ENCODE measurements at regions not wholly inside any gene's neighbourhood (a gene's known extent, or its start where the extent isn't known, plus 50 kb on each side); places are given as distances from the start of the nearest gene placed in this dataset.

GRCh38 chr7:13104128-13104527, 416.7 kb downstream of the ARL4A start:
- TF ChIP-seq POLR2AphosphoS5 (IDR thresholded peaks at IDR 0.05), result peak in 1 of 3 donors; percentile 58
- TF ChIP-seq POLR2A (IDR thresholded peaks at IDR 0.05), result no peak
- H3K4me1 ChIP-seq, result peaks cover 0 to 4% (median 0%) of the 10 kb centered on the region in 4 donors
- no peaks in the 10 kb centered on the region for H3K9me3 ChIP-seq
- peak overlapping the region in 3 of 5 donors; percentile 28 to 52 (median 38) for H3K27ac ChIP-seq
- 15 to 36% (median 35%) methylated on average over 1 of the region's 1 CpG for WGBS, 5 donors
- H3K36me3 ChIP-seq, result no peaks in the 10 kb centered on the region
- intact Hi-C loops (cut with DNase I; ENCODE audit: low total_unique reads), result no loop called here
- H3K4me3 ChIP-seq, result no peak overlapping the region
- peak in 1 of 2 donors; percentile 41 for DNase-seq
- no peaks in the 10 kb centered on the region for H3K27me3 ChIP-seq

- no peak for TF ChIP-seq EP300 (IDR thresholded peaks at IDR 0.05)
- TF ChIP-seq POLR2AphosphoS5 (IDR thresholded peaks at IDR 0.05), result no peak
- no peak for TF ChIP-seq CTCF (IDR thresholded peaks at IDR 0.05)
- TF ChIP-seq POLR2A (IDR thresholded peaks at IDR 0.05), result no peak
- intact Hi-C loops (cut with DNase I; ENCODE audit: low total_unique reads), result no loop called here
- Histone ChIP-seq H3K27me3 (no peaks in the 10 kb centered on the region), H3K9me3 (peaks cover 0 to 5% (median 0%) of the 10 kb centered on the region in 4 donors), H3K27ac (no peak overlapping the region), H3K4me1 (peaks cover 0 to 4% (median 0%) of the 10 kb centered on the region in 4 donors), H3K36me3 (no peaks in the 10 kb centered on the region), H3K4me3 (no peak overlapping the region)
- DNase-seq, result no peak
These were observed 417.8 kb downstream of the ARL4A start for GRCh38 chr7:13105209-13105608.

- intact Hi-C loops (cut with DNase I; ENCODE audit: low total_unique reads), result no loop called here
- peaks cover 0 to 4% (median 0%) of the 10 kb centered on the region in 4 donors for H3K4me1 ChIP-seq
- 90 to 96% (median 92%) methylated on average over 2 of the region's 2 CpGs for WGBS, 5 donors
These were observed 419.1 kb downstream of the ARL4A start for GRCh38 chr7:13106513-13106912.

DNA sequence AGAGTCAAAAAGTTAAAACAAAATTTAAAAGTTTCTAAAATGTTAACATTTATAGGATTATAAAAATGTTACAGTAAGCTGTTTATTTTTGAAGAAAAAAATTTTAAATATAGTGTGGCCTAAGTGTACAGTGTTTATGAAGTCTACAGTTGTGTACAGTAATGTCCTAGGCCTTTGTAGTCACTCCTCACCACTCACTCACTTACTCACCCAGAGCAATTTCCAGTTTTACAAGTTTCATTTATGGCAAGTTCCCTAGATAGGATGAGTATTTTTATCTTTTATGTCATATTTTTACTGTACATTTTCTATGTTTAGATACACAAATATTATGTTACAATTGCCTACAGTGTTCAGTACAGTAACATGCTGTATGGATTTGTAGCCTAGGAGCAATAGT, 419.9 kb downstream of the ARL4A start:
- no peak for DNase-seq
- TF ChIP-seq CTCF (IDR thresholded peaks at IDR 0.05), result no peak
- TF ChIP-seq POLR2AphosphoS5 (IDR thresholded peaks at IDR 0.05), result no peak
- TF ChIP-seq POLR2A (IDR thresholded peaks at IDR 0.05), result no peak
- no peak for TF ChIP-seq EP300 (IDR thresholded peaks at IDR 0.05)
- H3K4me3 ChIP-seq, result no peak overlapping the region

More at GRCh38 chr7:13106513-13106912, 419.1 kb downstream of the ARL4A start:
- Histone ChIP-seq H3K27me3 (no peaks in the 10 kb centered on the region), H3K36me3 (no peaks in the 10 kb centered on the region), H3K27ac (no peak overlapping the region), H3K4me3 (no peak overlapping the region), H3K9me3 (peaks cover 0 to 6% (median 0%) of the 10 kb centered on the region in 4 donors)
- DNase-seq, result no peak
- no peak for TF ChIP-seq POLR2AphosphoS5 (IDR thresholded peaks at IDR 0.05)
- TF ChIP-seq CTCF (IDR thresholded peaks at IDR 0.05), result no peak
- TF ChIP-seq EP300 (IDR thresholded peaks at IDR 0.05), result no peak
- TF ChIP-seq POLR2A (IDR thresholded peaks at IDR 0.05), result no peak

GRCh38 chr7:13108061-13108460, 420.6 kb downstream of the ARL4A start:
- no peak overlapping the region for H3K27ac ChIP-seq
- intact Hi-C loops (cut with DNase I; ENCODE audit: low total_unique reads), result no loop called here

More for the DNA sequence above, 419.9 kb downstream of the ARL4A start:
- intact Hi-C loops (cut with DNase I; ENCODE audit: low total_unique reads), result no loop called here
- Histone ChIP-seq H3K4me1 (peaks cover 0 to 4% (median 0%) of the 10 kb centered on the region in 4 donors), H3K36me3 (no peaks in the 10 kb centered on the region), H3K9me3 (peaks cover 0 to 6% (median 0%) of the 10 kb centered on the region in 4 donors), H3K27ac (no peak overlapping the region), H3K27me3 (no peaks in the 10 kb centered on the region)

More at GRCh38 chr7:13108061-13108460, 420.6 kb downstream of the ARL4A start:
- TF ChIP-seq EP300 (IDR thresholded peaks at IDR 0.05), result no peak
- no peaks in the 10 kb centered on the region for H3K36me3 ChIP-seq
- no peak overlapping the region for H3K4me3 ChIP-seq
- H3K9me3 ChIP-seq, result peaks cover 0 to 6% (median 0%) of the 10 kb centered on the region in 4 donors
- peaks cover 0 to 4% (median 0%) of the 10 kb centered on the region in 4 donors for H3K4me1 ChIP-seq
- DNase-seq, result no peak
- no peaks in the 10 kb centered on the region for H3K27me3 ChIP-seq

All from stomach (tissue), 8 donors.